ENCODE measurements at regions not wholly inside any gene's neighbourhood (a gene's known extent, or its start where the extent isn't known, plus 50 kb on each side); places are given as distances from the start of the nearest gene placed in this dataset.

- TF ChIP-seq CTCF (conservative IDR thresholded peaks at IDR 0.05; ENCODE audit: control insufficient read depth, insufficient read depth, low read depth, low read length): no peak
- H3K4me3 ChIP-seq (ENCODE audit: control insufficient read depth, low read depth, low read length): no peak overlapping the region
- DNase-seq (ENCODE audit: low read depth): no peak
These were observed 99.1 kb downstream of the TUSC7 start for GRCh38 chr3:116808725-116809124.

DNA sequence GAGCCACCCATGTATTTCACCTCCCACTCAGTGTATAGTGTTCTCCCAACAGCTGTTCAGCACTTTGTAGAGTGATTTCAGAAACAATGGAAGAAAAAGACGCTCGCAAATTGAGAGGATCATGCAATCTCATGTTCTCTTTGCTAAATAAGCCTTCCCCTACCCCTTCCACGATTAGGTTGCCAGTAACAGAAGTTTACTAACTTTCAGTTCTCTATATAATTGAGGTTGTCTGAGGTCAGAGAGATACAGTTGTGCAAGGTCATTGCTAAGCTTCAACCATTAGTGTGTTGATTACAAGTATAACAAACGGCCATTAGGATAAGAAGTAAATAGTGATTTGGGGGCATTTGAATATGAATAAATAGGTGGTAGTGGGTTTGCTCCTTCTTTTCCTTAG lies 99.6 kb downstream of the TUSC7 start:
- DNase-seq (ENCODE audit: low read depth): no peak
- H3K4me3 ChIP-seq (ENCODE audit: control insufficient read depth, low read depth, low read length): no peak overlapping the region
- TF ChIP-seq CTCF (conservative IDR thresholded peaks at IDR 0.05; ENCODE audit: control insufficient read depth, insufficient read depth, low read depth, low read length): no peak

DNA sequence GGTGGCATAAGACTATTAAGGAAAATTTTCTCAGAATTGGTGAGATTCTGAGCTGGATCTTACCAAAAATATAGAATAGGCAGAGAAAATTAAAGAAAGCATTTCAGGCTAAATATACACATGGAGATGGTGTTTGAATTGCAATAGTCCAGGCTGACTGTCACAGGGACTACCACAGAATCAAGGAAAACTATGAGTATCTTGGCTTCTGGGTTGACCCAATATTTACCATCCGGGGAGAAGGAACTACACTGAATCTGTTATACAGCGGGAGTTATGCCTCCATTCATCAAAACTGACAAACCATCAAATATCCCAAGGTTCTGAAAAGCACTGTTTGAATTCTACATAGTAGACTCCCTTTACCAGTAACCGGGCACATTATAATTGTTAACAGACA lies 102.2 kb downstream of the TUSC7 start:
- H3K4me3 ChIP-seq (ENCODE audit: control insufficient read depth, low read depth, low read length): no peak overlapping the region
- no peak for DNase-seq (ENCODE audit: low read depth)
- no peak for TF ChIP-seq CTCF (conservative IDR thresholded peaks at IDR 0.05; ENCODE audit: control insufficient read depth, insufficient read depth, low read depth, low read length)

DNA sequence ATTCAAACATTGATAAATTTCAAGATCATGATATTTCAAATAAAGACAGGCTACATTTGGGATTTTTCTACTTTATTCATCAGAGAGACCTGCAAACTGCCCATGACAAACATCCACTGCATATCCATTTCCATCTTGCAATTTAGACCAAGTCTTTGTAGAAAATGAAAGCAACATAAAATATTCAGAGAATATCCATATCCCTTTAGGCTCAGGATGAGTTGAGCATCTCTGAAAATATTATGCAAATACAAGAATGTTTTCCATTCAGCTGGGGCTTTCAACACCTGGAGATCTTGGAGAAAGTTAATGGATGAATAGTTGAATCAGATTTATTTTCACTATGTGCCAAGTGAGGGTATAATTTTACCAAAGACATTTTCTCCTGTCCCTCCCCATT lies 103.4 kb downstream of the TUSC7 start:
- no peak overlapping the region for H3K4me3 ChIP-seq (ENCODE audit: control insufficient read depth, low read depth, low read length)
- no peak for DNase-seq (ENCODE audit: low read depth)
- TF ChIP-seq CTCF (conservative IDR thresholded peaks at IDR 0.05; ENCODE audit: control insufficient read depth, insufficient read depth, low read depth, low read length): no peak

DNA sequence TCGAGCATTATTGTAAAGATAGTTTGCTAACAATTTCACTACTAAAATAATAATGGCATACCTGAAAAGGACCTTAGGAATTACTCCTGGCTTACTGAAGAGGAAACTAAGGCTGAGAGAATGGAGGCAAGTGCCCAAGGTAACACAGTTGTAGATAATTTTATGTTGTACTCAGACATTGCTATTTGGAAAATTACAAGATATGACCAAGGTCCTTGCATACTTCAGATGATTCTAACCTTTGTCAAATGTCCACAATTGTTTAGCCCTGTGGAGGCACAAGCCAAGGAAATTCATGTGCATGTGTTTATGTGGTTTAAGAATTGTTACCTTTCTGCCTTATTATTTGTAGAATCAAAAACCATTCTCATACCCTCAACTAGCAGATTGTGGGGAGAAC lies 105.7 kb downstream of the TUSC7 start:
- no peak overlapping the region for H3K4me3 ChIP-seq (ENCODE audit: control insufficient read depth, low read depth, low read length)
- no peak for DNase-seq (ENCODE audit: low read depth)
- no peak for TF ChIP-seq CTCF (conservative IDR thresholded peaks at IDR 0.05; ENCODE audit: control insufficient read depth, insufficient read depth, low read depth, low read length)

DNA sequence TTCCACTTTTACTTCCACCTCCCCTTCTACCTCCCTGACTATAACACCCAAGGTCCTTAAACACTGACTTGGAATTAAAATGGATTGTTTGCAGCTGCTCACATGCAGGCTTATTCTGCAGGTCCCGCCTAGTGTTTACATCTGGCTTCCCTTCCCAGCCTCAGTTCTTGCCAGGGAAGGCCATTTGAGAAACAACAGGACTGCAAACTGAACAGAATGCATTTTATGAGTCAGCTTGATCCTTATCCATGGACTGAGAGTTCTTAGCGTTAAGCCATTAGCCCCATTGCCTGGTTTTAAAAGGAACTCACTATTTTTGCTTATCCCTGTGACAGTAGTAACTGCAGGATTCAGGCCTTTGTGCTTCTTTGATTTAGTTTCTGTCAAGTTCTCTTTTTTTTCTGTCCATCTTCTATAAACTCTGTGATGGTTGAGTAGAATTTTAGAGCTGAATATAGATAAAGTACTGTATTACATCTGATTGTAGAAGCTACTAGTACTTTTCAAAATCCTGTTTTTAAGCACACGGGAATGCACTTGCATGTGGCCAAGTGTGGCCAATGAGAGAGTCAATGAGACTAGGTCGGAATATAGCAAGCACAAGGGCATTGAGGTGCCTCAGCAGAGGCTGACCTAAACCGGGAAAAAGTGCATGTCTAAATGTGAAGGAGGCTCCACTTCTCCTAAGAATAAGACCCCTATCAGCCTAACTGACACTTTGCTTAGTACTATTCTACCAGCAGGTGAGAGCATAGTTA lies 106.4 kb downstream of the TUSC7 start:
- no peak for TF ChIP-seq CTCF (conservative IDR thresholded peaks at IDR 0.05; ENCODE audit: control insufficient read depth, insufficient read depth, low read depth, low read length)
- DNase-seq (ENCODE audit: low read depth): peak; percentile 54
- H3K4me3 ChIP-seq (ENCODE audit: control insufficient read depth, low read depth, low read length): no peak overlapping the region

- no peak for DNase-seq (ENCODE audit: low read depth)
- no peak for TF ChIP-seq CTCF (conservative IDR thresholded peaks at IDR 0.05; ENCODE audit: control insufficient read depth, insufficient read depth, low read depth, low read length)
- no peak overlapping the region for H3K4me3 ChIP-seq (ENCODE audit: control insufficient read depth, low read depth, low read length)
These were observed 111.8 kb downstream of the TUSC7 start for GRCh38 chr3:116821371-116821770.

All from fibroblast of mammary gland (primary cell).